Thoracic aorta (tissue), 2 donors: ENCODE measurements at regions not wholly inside any gene's neighbourhood (a gene's known extent, or its start where the extent isn't known, plus 50 kb on each side); places are given as distances from the start of the nearest gene placed in this dataset.

Experiments
- ATAC-seq: fragments of 150-250 bp; one replicate; pipeline ENCODE4 v1.8.0; 2017; ENCODE audit warnings: low read depth; ENCODE audit not compliant: insufficient number of reproducible peaks, low FRiP score
- DNase-seq: peaks from one replicate; pipeline ENCODE4 v3.0.0-alpha.2; 2020; ENCODE audit warnings: low spot score
- H3K27ac ChIP-seq, 2 donors: fragments of 200-600 bp; sonication (generic); 1 replicate in 1 of 2; 2 replicates in 1 of 2; pipeline ENCODE4 v1.5.1; 2016; ENCODE audit warnings: mild to moderate bottlenecking in 2 of 2, moderate library complexity in 2 of 2
- H3K27me3 ChIP-seq: fragments of 200-600 bp; sonication (generic); replicated peaks from 2 replicates; pipeline ENCODE4 v1.6.0; 2016; ENCODE audit warnings: mild to moderate bottlenecking; ENCODE audit not compliant: insufficient read depth
- H3K36me3 ChIP-seq: fragments of 200-600 bp; sonication (generic); one replicate; pipeline ENCODE4 v1.5.1; 2016
- H3K4me1 ChIP-seq, 2 donors: fragments of 200-600 bp; sonication (generic); 1 replicate in 1 of 2; 2 replicates in 1 of 2; pipeline versions ENCODE4 v1.5.1 to v1.6.0; 2016; ENCODE audit warnings: low read depth in 2 of 2, mild to moderate bottlenecking in 1 of 2; ENCODE audit not compliant: control insufficient read depth in 1 of 2
- H3K4me3 ChIP-seq: fragments of 200-600 bp; sonication (generic); 2 replicates; pipeline ENCODE4 v1.5.1; 2016; ENCODE audit warnings: mild to moderate bottlenecking
- H3K9me3 ChIP-seq: fragments of 200-600 bp; sonication (generic); 2 replicates; pipeline ENCODE4 v1.5.1; 2016
- CTCF ChIP-seq: fragments of 200-600 bp; sonication (generic); IDR thresholded peaks from one replicate; pipeline ENCODE4 v1.5.1; 2019; ENCODE audit warnings: antibody characterized with exemption

GRCh38 chr12:22759769-22760674 lies 135.1 kb downstream of the ETNK1 start:
- H3K4me1 ChIP-seq, result peaks cover 21 to 38% of the 10 kb centered on the region in 2 donors
- no peaks in the 10 kb centered on the region for H3K36me3 ChIP-seq
- DNase-seq (no peak), ATAC-seq (peak; percentile 94)
- no peaks in the 10 kb centered on the region for H3K9me3 ChIP-seq
- no peaks in the 10 kb centered on the region for H3K27me3 ChIP-seq
- H3K4me3 ChIP-seq, result peak overlapping the region; percentile 44
- peak overlapping the region; percentile 87 to 94 for H3K27ac ChIP-seq
- no peak for TF ChIP-seq CTCF

- Histone ChIP-seq H3K27ac (no peak overlapping the region), H3K36me3 (no peaks in the 10 kb centered on the region), H3K9me3 (no peaks in the 10 kb centered on the region), H3K4me3 (no peak overlapping the region), H3K27me3 (no peaks in the 10 kb centered on the region), H3K4me1 (peaks cover 3 to 8% of the 10 kb centered on the region in 2 donors)
- ATAC-seq, result no peak
- no peak for TF ChIP-seq CTCF
- DNase-seq, result no peak
Measured at GRCh38 chr12:22765421-22766130, 140.6 kb downstream of the ETNK1 start.

- no peak for TF ChIP-seq CTCF
- Histone ChIP-seq H3K4me3 (no peak overlapping the region), H3K36me3 (no peaks in the 10 kb centered on the region), H3K27ac (no peak overlapping the region), H3K4me1 (no peaks in the 10 kb centered on the region), H3K27me3 (no peaks in the 10 kb centered on the region), H3K9me3 (no peaks in the 10 kb centered on the region)
- no peak for ATAC-seq
- DNase-seq, result no peak
Measured at GRCh38 chr12:22766911-22767420, 142.0 kb downstream of the ETNK1 start.

- ATAC-seq (no peak), DNase-seq (no peak)
- Histone ChIP-seq H3K9me3 (no peaks in the 10 kb centered on the region), H3K4me3 (no peak overlapping the region), H3K4me1 (peaks cover 4 to 19% of the 10 kb centered on the region in 2 donors), H3K27ac (no peak overlapping the region), H3K36me3 (no peaks in the 10 kb centered on the region), H3K27me3 (no peaks in the 10 kb centered on the region)
- TF ChIP-seq CTCF, result no peak
Measured at GRCh38 chr12:22781339-22781738, 156.4 kb downstream of the ETNK1 start.

- TF ChIP-seq CTCF, result no peak
- Histone ChIP-seq H3K36me3 (no peaks in the 10 kb centered on the region), H3K9me3 (no peaks in the 10 kb centered on the region), H3K27me3 (no peaks in the 10 kb centered on the region), H3K27ac (peak overlapping the region; percentile 82 to 84), H3K4me1 (peaks cover 18 to 44% of the 10 kb centered on the region in 2 donors), H3K4me3 (peak overlapping the region; percentile 39)
- peak; percentile 90 for ATAC-seq
- DNase-seq, result peak; percentile 22
Measured at GRCh38 chr12:22787557-22787956, 162.6 kb downstream of the ETNK1 start.
